DND-41 (cell line): ENCODE measurements at regions not wholly inside any gene's neighbourhood (a gene's known extent, or its start where the extent isn't known, plus 50 kb on each side); places are given as distances from the start of the nearest gene placed in this dataset.

Experiments used
- ATAC-seq: fragments of 200-7000 bp; cut with Tn5 transposase; 3 replicates; pipeline ENCODE4 v1.9.1; 2021; ENCODE audit warnings: low read depth; ENCODE audit not compliant: insufficient read depth
- DNase-seq: peaks from one replicate; pipeline ENCODE4 v3.0.0-alpha.2; 2020
- H2AFZ ChIP-seq: 2 replicates; pipeline ENCODE4 v1.6.0; 2012; ENCODE audit warnings: low read depth, low read length
- H3K27ac ChIP-seq: 2 replicates; pipeline ENCODE4 v1.5.1; 2012; ENCODE audit warnings: low read length, inconsistent platforms
- H3K27me3 ChIP-seq: fragments of 200-600 bp; sonication (generic); 2 replicates; pipeline ENCODE4 v1.6.0; 2012; ENCODE audit warnings: low read length, mild to moderate bottlenecking, inconsistent platforms; ENCODE audit not compliant: insufficient read depth, poor library complexity
- H3K36me3 ChIP-seq: 2 replicates; pipeline ENCODE4 v1.5.1; 2012; ENCODE audit warnings: low read length, inconsistent platforms; ENCODE audit not compliant: insufficient read depth
- H3K4me1 ChIP-seq: 2 replicates; pipeline ENCODE4 v1.5.1; 2012; ENCODE audit warnings: mild to moderate bottlenecking, low read length; ENCODE audit not compliant: insufficient read depth
- H3K4me2 ChIP-seq: 2 replicates; pipeline ENCODE4 v1.6.0; 2012; ENCODE audit warnings: mild to moderate bottlenecking, moderate library complexity, low read length, inconsistent platforms; ENCODE audit not compliant: insufficient read depth
- H3K4me3 ChIP-seq, 2 experiments: fragments of 200-600 bp in 1 of 2; shearing (Covaris generic) in 1 of 2; 2 replicates each; pipeline ENCODE4 v1.5.1; 2012 to 2016; ENCODE audit warnings: inconsistent platforms in 2 of 2, low read length in 2 of 2, mild to moderate bottlenecking in 2 of 2, low read depth in 1 of 2, moderate library complexity in 1 of 2
- H3K79me2 ChIP-seq: 2 replicates; pipeline ENCODE4 v1.6.0; 2012; ENCODE audit warnings: low read length, inconsistent platforms; ENCODE audit not compliant: insufficient read depth
- H3K9ac ChIP-seq: 2 replicates; pipeline ENCODE4 v1.6.0; 2012; ENCODE audit warnings: low read depth, mild to moderate bottlenecking, inconsistent platforms, low read length, moderate library complexity
- H3K9me3 ChIP-seq: 2 replicates; pipeline ENCODE4 v1.5.1; 2012; ENCODE audit warnings: low read length, moderate library complexity, mild to moderate bottlenecking, inconsistent platforms; ENCODE audit not compliant: insufficient read depth, severe bottlenecking
- H4K20me1 ChIP-seq: 2 replicates; pipeline ENCODE4 v1.6.0; 2012; ENCODE audit warnings: low read length; ENCODE audit not compliant: insufficient read depth
- EZH2 ChIP-seq: IDR thresholded peaks from 3 replicates; pipeline ENCODE4 v1.6.1; 2012; ENCODE audit warnings: borderline replicate concordance, low read depth, mild to moderate bottlenecking, moderate library complexity, low read length, inconsistent platforms; ENCODE audit not compliant: severe bottlenecking
- TF ChIP-seq, protein P1 (sequence below): IDR thresholded peaks from 2 replicates; pipeline ENCODE4 v1.5.1; 2012; ENCODE audit warnings: borderline replicate concordance, low read length, moderate library complexity, mild to moderate bottlenecking; ENCODE audit not compliant: poor library complexity, severe bottlenecking; ENCODE audit errors: extremely low read depth

DNA sequence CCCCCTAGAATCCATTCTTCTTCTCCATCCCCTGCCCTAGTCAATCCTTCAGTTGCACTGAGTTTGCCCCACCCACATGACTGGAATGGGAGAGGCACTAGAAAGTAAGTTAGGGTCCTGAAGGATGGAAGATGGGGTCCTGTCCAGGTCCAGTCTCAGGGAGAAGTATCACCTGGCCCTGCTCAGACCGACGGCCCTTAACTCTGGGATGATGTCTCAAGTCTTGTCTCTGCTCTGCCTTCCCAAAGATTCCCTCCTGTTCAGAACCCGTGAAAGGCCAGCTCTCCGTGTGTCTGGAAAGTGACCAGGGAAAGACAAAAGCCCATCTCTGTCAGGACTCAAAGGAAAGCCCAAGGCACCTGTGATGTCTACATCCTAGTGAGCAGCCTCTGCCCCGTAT, 88.8 kb downstream of the OAT start:
- no peaks in the 10 kb centered on the region for H3K4me1 ChIP-seq
- no peak overlapping the region for H3K4me2 ChIP-seq
- H3K27ac ChIP-seq: no peak overlapping the region
- H3K79me2 ChIP-seq: no peaks in the 10 kb centered on the region
- no peak for ATAC-seq
- H2AFZ ChIP-seq: no peak overlapping the region
- H3K27me3 ChIP-seq: no peaks in the 10 kb centered on the region
- peaks cover 4% of the 10 kb centered on the region for H3K9me3 ChIP-seq
- no peak for DNase-seq
- H3K4me3 ChIP-seq: no peak overlapping the region
- no peaks in the 10 kb centered on the region for H4K20me1 ChIP-seq
- TF ChIP-seq, protein P1, sequence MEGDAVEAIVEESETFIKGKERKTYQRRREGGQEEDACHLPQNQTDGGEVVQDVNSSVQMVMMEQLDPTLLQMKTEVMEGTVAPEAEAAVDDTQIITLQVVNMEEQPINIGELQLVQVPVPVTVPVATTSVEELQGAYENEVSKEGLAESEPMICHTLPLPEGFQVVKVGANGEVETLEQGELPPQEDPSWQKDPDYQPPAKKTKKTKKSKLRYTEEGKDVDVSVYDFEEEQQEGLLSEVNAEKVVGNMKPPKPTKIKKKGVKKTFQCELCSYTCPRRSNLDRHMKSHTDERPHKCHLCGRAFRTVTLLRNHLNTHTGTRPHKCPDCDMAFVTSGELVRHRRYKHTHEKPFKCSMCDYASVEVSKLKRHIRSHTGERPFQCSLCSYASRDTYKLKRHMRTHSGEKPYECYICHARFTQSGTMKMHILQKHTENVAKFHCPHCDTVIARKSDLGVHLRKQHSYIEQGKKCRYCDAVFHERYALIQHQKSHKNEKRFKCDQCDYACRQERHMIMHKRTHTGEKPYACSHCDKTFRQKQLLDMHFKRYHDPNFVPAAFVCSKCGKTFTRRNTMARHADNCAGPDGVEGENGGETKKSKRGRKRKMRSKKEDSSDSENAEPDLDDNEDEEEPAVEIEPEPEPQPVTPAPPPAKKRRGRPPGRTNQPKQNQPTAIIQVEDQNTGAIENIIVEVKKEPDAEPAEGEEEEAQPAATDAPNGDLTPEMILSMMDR: no peak
- no peak for TF ChIP-seq EZH2
- H3K9ac ChIP-seq: no peak overlapping the region
- H3K36me3 ChIP-seq: no peaks in the 10 kb centered on the region

DNA sequence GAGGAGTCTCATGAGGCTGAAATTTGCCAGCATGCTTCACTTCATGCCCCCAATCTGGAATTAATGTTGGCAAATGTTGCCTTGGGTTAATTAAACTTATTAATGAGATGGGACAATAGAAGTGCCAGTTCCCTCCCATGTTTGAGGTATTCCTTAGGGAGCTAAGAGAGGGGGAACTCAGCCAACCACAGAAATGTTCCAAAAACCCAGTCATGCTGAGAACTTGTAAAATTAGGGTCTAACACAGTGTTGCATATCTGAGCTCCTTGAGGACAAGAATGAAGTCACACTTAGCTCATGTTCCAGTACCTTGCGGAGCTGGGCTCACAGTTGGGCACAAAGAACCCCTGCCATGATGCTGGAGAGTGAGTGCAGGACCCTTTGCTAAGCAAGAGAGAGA, 89.4 kb downstream of the OAT start:
- H3K27ac ChIP-seq: no peak overlapping the region

DNA sequence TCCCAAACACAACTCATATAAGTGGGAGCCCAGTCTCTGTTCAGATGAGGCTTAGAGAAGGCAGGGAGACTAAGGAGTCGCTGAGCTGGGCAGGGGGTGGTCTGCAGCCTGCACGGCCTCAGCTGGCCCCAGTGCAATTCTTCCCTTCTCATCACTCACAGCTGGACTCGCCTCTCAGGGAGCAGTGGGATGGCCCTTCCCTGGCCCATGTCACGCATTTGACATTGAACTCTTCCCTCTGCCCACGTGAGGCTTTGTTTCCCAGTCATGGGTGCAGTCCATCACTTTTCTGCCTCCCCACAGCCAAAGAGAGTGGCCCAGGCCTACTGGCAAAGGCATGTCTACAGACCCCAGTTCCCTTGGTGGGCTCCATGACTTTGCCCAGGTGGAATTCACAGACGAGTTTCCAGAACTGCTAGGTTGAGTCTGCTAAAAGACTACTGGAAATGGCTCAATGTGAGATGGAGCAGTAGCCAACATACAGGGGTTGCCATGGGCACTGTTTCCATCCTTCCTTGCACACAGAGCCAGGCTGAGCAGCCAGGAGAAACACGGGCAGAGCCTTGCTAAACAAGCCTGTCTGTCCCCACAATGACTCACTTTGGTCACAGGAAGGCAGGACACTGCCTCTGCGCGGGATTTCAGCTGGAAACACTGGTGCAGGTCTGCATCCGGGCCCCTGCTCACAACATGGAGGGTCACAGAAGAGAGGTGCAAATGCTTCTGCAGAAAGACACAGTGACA, 90.1 kb downstream of the OAT start:
- Histone ChIP-seq H3K27ac (no peak overlapping the region), H3K36me3 (no peaks in the 10 kb centered on the region), H3K27me3 (no peaks in the 10 kb centered on the region), H3K9me3 (peaks cover 4% of the 10 kb centered on the region), H3K79me2 (no peaks in the 10 kb centered on the region), H4K20me1 (no peaks in the 10 kb centered on the region), H3K4me1 (no peaks in the 10 kb centered on the region), H3K4me3 (no peak overlapping the region), H3K9ac (no peak overlapping the region), H3K4me2 (no peak overlapping the region), H2AFZ (no peak overlapping the region)
- no peak for TF ChIP-seq EZH2
- TF ChIP-seq, protein P1: no peak
- DNase-seq (no peak), ATAC-seq (no peak)

More for the DNA sequence above, 89.4 kb downstream of the OAT start:
- TF ChIP-seq, protein P1: no peak
- no peak for TF ChIP-seq EZH2
- no peak overlapping the region for H3K4me2 ChIP-seq
- DNase-seq: no peak
- H3K9ac ChIP-seq: no peak overlapping the region
- no peaks in the 10 kb centered on the region for H3K36me3 ChIP-seq
- no peaks in the 10 kb centered on the region for H4K20me1 ChIP-seq
- H3K79me2 ChIP-seq: no peaks in the 10 kb centered on the region
- no peaks in the 10 kb centered on the region for H3K4me1 ChIP-seq
- H3K4me3 ChIP-seq: no peak overlapping the region
- H3K27me3 ChIP-seq: no peaks in the 10 kb centered on the region
- H3K9me3 ChIP-seq: peaks cover 4% of the 10 kb centered on the region
- no peak overlapping the region for H2AFZ ChIP-seq
- ATAC-seq: no peak
